Ecto neural progenitor cell (in vitro differentiated cells): ENCODE measurements at regions not wholly inside any gene's neighbourhood (a gene's known extent, or its start where the extent isn't known, plus 50 kb on each side); places are given as distances from the start of the nearest gene placed in this dataset.
"Not testable (repeated sequence)": the region's sequence is repeated elsewhere in the genome, so short reads cannot be mapped to it uniquely, and the experiment has no call there.

Source experiments
- DNase-seq: peaks from one replicate; pipeline ENCODE4 v3.0.0-alpha.2; 2018; ENCODE audit warnings: low spot score

- DNase-seq = no peak
Measured at GRCh38 chr17:33838281-33838680, 416.8 kb upstream of the CCL2 start.

GRCh38 chr17:33847900-33848299, 407.2 kb upstream of the CCL2 start:
- no peak for DNase-seq

DNA sequence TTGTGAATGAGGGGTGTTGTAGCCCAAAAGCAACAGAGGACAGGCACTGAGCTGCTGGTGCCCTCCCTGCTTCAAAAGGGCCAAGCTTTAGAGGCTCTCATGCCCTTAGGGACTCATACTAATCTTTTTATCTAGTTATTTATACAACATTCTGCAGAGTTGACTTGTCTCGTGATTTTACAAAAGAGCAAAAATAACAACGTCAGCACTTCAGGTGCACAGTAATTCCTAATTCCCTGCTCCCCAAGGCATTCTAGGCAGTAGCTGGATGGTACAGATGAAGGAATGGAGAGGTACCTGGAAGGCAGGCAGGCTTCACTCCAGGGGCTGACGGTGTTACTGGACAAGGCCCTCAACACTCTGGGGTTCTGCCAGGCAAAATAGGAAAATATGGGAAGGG, 406.7 kb upstream of the CCL2 start:
- DNase-seq = no peak

GRCh38 chr17:33854596-33854995, 400.5 kb upstream of the CCL2 start:
- DNase-seq = no peak

DNA sequence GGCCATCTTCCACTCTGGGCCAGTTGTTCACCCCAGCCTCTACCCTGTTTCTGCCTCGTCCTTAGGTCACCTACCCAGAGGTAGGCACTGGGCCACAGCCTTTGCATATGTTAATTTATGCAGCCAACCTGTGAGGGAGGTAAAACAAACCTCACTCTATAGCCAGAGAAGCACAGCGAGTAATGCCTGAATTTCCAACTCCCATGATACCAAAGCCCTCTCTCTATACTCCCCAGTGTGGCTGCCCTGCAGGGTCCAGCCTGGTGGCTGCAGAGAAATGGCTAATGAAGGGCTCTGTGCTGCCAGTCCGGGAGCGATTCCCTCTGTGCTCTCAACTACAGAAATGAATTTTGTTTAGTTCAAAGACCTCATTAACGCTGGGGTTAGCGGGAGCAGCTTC, 397.0 kb upstream of the CCL2 start:
- no peak for DNase-seq

- no peak for DNase-seq
Measured at GRCh38 chr17:33858682-33859081, 396.4 kb upstream of the CCL2 start.

DNA sequence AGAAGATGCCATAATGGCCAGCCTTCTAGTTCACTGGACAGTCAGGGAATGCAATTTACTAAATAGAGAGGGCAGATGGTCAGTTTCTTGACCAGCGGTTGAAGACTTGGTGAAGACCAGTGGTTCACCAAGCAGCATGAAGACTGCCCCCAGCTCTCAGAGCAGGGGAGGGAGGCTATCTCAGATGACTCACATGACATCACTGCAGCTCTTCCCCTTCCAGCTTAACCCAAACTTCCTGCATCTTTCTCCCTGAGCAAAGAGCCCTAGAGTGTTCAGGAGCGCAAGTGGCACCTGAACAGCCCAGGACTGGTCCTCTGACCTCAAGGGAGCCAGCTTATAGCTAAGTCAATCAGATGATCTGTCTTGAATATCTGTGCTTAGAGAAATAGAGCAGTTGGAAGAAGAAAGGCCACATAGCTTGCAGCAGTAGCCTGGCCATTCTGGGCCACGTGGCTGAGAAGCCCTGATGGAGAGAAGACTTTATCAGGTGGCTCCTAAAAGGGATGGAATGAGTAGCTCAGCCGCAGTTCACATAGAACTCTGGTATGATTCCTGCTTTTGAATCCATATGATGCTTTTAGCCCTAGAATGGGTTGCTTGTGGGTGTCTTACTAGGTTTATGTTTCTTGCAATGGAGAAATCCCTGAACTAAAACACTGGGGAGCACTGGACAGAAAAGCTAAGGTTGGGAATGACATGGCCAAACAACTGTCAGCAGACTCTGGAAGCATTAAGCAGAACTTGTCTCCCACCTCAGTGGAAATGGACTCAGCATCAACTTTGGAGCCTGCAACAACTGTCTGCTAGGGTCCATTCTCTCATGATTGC, 392.1 kb upstream of the CCL2 start:
- DNase-seq = no peak

GRCh38 chr17:33864758-33865229, 390.3 kb upstream of the CCL2 start:
- DNase-seq = no peak

DNA sequence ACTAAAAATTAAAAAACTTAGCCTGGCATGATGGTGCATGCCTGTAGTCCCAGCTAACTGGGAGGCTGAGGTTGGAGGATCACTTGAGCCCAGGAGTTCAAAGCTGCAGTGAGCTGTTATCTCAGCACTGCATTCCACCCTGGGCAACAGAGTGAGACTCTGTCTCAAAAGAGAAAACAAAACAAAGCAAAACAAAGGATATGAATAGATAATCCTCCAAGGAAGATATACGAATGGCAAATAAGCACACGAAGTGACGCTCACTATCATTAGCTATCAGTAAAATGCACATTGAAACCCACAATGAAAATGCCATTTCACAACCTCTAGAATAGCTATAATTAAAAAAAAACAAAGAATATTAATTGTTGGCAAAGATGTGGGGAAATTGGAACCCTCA, 386.2 kb upstream of the CCL2 start:
- DNase-seq = no peak

DNA sequence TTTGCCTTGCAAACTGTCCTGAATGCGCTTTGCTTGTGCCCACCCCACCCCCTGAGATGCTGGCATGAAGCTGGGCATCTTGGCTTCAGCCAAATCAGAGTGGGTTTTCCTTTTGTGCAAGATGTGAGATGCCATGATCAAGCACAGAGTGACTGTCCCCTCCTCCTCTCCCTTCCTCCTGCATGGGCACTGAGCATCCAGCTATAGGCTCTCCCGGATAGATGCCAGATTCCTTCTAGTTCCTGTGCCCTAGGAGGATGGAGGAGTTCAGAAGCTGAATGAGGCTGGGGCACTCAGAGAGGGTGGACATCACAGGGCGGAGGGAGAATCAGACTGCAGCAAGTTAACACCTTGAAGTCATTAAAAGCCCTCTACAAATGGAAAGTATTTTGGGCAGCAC, 384.1 kb upstream of the CCL2 start:
- DNase-seq = no peak

DNA sequence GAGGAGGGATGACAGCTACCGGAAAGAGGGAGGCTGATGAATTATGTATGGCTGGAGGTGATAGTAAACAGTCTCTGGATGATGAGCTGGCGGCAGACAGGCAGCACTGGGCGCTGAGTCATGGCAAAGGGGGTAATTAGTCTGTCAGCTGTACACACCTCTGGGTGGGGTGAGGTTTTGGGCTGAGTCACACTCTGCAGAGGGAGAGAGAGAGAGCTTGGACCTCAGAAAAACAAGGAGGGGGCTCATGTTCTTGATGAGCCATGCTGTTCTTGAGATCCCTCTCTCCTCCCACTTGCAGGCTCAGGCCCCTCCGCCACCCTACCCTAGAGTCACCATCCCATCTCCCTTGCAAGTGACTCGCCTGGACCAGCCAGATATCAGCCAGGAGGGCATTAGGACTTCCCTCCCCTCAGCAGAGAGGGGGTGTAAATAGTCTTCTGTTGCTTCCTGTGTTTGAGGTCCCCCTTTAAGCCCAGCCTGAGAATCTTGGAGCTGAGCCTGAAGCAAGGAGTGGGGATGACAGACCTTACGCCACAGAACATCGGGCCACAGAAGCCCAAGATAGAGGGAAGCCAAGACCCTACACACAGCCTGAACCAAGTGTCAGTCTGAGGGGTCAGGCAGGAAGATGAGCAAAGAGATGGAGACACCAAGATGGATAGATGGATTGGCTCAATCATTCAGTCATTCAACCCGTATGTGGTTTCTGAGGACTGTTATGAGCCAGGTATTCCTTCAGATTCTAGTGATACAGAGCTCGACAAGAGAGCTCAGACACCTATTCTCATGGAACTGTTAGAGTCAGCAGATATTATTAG, 383.2 kb upstream of the CCL2 start:
- no peak for DNase-seq

DNA sequence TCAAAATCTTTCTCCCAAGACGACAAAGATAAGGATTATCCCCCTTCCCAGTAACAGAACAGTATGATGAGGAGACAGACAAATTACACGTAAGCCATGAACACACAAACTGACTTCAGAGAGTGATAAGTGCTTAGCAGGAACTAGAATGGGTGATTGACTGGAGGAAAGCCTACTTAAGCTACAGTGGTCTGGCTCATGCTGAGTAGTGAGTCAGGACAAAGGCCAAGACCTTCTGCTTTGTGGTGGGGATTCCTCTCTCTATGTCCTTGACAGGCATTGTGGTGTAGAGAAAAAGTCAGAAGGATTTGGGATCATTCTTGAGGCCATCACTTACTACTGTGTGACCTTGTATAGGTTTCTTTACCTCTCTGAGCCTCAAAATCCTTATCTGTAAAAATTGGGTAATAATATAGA, 381.9 kb upstream of the CCL2 start:
- DNase-seq = no peak

DNA sequence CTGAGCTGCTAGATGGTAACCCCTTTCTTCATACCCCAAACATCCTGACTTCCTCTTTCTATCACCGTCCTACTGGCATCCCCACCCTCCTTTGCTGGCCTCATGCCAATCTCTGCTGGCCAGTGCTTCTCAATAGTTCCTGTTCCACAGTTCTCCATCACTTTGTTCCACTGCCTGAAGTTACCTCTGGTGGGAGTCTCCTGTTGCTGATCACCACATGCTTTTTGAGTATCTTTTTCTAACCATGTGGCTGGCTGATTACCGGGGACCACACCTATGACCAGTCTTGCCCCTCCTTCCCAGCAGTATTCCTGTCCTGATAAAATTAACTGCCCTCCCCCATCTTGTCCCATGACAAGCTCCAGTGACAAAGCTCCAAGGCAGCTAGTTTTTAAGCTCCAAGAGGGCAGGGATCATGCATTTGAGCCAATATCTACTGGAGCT, 380.4 kb upstream of the CCL2 start:
- no peak for DNase-seq

DNA sequence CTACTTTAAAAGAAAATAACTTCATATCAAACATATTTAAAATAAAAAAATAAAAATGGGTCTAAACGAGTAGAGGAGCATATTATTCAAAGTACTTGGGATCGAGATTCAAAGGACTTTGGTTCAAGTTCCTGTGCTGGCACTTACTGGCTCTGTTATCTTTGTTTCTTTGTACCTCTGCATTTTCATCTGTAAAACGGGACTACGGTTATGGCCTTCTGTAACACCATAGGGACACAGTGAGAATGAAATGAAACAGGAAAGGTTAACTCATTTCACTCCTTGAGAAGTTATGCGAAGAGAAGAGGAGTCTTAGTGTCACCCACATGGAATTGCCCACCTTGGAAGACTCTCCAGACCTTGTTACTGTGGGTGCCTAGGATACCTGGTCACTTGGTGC, 379.1 kb upstream of the CCL2 start:
- no peak for DNase-seq

GRCh38 chr17:33882273-33882672, 372.8 kb upstream of the CCL2 start:
- not testable (repeated sequence) for DNase-seq

DNA sequence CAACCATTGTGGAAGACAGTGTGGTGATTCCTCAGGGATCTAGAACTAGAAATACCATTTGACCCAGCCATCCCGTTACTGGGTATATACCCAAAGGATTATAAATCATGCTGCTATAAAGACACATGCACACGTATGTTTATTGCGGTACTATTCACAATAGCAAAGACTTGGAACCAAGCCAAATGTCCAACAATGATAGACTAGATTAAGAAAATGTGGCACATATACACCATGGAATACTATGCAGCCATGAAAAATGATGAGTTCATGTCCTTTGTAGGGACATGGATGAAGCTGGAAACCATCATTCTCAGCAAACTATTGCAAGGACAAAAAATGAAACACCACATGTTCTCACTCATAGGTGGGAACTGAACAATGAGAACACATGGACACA, 372.4 kb upstream of the CCL2 start:
- not testable (repeated sequence) for DNase-seq

- DNase-seq = no peak
Measured at GRCh38 chr17:33888455-33888854, 366.6 kb upstream of the CCL2 start.

DNA sequence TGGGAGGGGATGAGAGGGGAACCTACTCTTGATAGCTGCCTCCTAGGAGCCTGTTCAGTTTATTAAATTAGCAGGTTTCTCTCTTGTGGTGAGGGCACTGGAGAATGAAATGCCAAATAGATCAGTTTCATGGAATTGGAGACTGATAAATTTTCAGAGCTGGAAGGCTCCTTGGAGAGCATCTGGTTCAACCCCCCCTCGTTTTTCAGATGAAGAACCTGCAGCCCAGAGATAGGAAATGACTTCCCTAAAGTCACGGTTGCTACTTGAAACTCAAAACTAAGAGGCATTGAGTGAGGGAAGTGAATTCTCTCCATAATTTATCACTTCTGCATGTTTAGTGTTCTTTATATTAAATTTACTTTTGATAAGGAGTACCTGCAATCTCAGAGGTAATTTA, 366.0 kb upstream of the CCL2 start:
- no peak for DNase-seq

DNA sequence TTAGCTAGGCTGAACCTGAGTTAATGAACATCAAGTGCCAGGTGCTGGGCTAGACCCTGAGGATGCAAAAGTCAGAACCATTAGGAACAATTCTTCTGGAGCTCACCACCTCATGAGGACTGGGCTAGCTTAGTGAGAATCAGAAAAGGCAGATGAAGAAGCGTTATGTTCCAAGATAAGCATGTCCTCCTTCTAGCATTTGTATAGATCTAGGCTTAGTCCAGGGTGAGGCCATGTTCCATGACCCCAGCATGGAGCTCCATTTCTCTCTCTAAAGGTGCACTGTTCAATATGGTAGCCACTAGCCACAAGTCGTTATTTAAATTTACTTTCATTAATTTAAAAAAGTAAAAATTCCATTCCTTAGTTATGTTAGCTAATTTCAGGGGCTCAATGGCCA, 365.3 kb upstream of the CCL2 start:
- DNase-seq = no peak

DNA sequence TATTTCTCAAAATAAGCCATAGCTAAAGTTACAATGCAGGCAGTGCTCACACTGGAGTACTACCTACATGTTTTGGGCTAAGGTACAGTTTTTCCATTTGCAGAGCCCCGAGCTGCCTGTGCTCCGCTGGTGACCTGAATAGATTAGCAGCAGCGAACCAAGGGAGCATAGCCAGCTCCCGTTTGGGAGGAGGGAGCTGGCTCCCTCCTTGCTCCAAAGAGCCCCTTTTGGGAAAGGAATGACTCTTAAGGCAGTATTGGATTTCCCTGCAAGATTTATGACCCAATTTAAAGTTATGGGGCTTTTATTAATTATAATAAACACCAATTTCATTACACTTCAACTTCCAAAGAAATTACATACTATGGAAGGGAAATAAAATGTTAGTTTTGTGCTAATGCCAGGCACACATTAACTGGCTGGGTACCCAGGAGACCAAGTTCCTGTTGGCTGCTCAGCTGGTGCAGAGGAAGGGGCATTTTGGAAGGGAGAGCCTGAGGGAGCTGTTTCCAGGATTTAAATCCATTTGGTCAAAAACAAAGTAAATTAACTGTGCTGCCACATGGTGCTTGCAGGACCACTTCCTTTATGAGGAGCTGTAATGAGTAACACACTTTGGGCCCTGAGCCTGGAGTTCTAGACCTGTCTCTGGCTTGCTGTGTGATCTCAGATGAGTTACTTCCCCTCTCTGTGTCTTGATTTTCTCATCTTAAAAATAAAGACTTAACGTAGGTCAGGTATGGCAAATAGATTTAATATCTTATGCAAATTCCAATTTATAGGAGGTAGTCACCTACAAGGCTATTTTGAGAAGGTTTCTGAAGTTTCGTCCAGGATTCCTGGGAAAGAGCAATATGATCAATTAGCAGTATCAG, 362.1 kb upstream of the CCL2 start:
- DNase-seq = no peak

DNA sequence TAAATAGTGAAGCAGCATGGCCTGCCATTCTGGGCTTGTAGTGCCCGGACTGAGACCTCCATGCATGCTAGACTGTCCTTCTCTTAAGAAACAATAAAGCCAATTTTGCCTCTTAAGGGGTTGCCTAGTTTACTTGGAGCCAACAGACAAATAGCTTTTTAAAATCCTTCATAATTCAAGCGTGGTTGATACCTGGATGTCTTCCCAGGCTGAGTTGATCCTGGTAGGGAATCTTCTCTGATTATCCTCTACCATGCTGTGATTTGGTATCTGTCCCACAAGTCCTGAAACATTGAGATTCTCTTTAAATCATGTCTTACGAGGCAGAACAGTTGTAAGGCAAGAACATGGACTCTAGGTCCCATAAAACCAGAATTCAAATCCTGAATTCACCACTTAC, 359.6 kb upstream of the CCL2 start:
- no peak for DNase-seq

DNA sequence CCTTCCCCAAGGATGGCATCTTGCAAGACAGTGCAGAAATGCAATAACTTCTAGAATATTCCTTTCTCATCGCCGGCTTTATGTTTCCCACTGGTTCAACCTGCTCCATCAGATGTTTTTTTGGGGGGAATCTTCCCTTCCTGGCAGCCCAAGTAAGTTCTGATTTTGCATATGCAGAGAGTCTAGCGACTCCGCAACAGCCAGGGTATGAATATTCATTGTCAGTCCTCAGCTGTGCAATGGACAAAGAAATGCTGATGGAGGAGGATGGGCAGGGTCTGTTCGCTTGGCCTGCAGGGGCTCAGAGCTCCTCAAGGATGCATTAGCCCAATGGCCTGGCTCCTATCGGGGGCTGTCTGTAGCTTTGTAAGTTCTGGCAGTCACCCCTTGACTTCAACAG, 358.8 kb upstream of the CCL2 start:
- DNase-seq = no peak
